GM12891 (cell line): ENCODE measurements at regions not wholly inside any gene's neighbourhood (a gene's known extent, or its start where the extent isn't known, plus 50 kb on each side); places are given as distances from the start of the nearest gene placed in this dataset.

Experiments
- PAX5 ChIP-seq: IDR thresholded peaks from 2 replicates; pipeline ENCODE4 v1.6.1; 2011; ENCODE audit warnings: low read length, moderate library complexity, mild to moderate bottlenecking; ENCODE audit not compliant: insufficient read depth, severe bottlenecking
- POLR2A ChIP-seq: IDR thresholded peaks from 2 replicates; pipeline ENCODE4 v1.6.1; 2011; ENCODE audit warnings: low read depth, low read length, control low read depth
- POLR2AphosphoS5 ChIP-seq: IDR thresholded peaks from 2 replicates; pipeline ENCODE4 v1.6.1; 2011; ENCODE audit warnings: low read depth, low read length, control low read depth
- POU2F2 ChIP-seq: IDR thresholded peaks from 2 replicates; pipeline ENCODE4 v1.6.1; 2011; ENCODE audit warnings: low read depth, mild to moderate bottlenecking, control low read depth, low read length, moderate library complexity
- SPI1 ChIP-seq: IDR thresholded peaks from 2 replicates; pipeline ENCODE4 v1.6.1; 2011; ENCODE audit warnings: low read depth, low read length, control low read depth
- TAF1 ChIP-seq: IDR thresholded peaks from 2 replicates; pipeline ENCODE4 v1.6.1; 2011; ENCODE audit warnings: low read depth, low read length, control low read depth

GRCh38 chr4:29005838-29006237 is 1714.3 kb upstream of the PCDH7 start:
- TF ChIP-seq POLR2A (no peak), SPI1 (no peak), TAF1 (no peak), POLR2AphosphoS5 (no peak), PAX5 (no peak), POU2F2 (no peak)
